Stomach (tissue), 8 donors: ENCODE measurements at regions not wholly inside any gene's neighbourhood (a gene's known extent, or its start where the extent isn't known, plus 50 kb on each side); places are given as distances from the start of the nearest gene placed in this dataset.
"Not testable (repeated sequence)": the region's sequence is repeated elsewhere in the genome, so short reads cannot be mapped to it uniquely, and the experiment has no call there.

Experiments used
- DNase-seq, 2 donors: peaks; one replicate each; pipeline versions ENCODE4 v3.0.0 to v3.0.0-alpha.2; 2013 to 2019
- H3K27ac ChIP-seq, 5 donors: fragments of 200-600 bp in 4 of 5; sonication (generic) in 4 of 5; one replicate each; pipeline ENCODE4 v1.5.1; 2013 to 2019; ENCODE audit warnings: mild to moderate bottlenecking in 1 of 5, moderate library complexity in 1 of 5
- H3K27me3 ChIP-seq, 3 donors: fragments of 200-600 bp; sonication (generic); one replicate each; pipeline ENCODE4 v1.5.1; 2017 to 2019; ENCODE audit warnings: mixed run types in 1 of 3
- H3K36me3 ChIP-seq, 4 donors: fragments of 200-600 bp; sonication (generic); 1 replicate in 3 of 4; 2 replicates in 1 of 4; pipeline ENCODE4 v1.5.1; 2016 to 2019
- H3K4me1 ChIP-seq, 4 donors: fragments of 200-600 bp; sonication (generic); one replicate each; pipeline ENCODE4 v1.5.1; 2016 to 2019
- H3K4me3 ChIP-seq, 4 donors: fragments of 200-600 bp; sonication (generic) in 3 of 4; one replicate each; pipeline ENCODE4 v1.5.1; 2016 to 2019; ENCODE audit warnings: mild to moderate bottlenecking in 1 of 4
- H3K9me3 ChIP-seq, 4 donors: fragments of 200-600 bp; sonication (generic); one replicate each; pipeline ENCODE4 v1.5.1; 2016 to 2019
- CTCF ChIP-seq, 7 experiments: fragments of 450-650 bp in 4 of 7; fragments of 200-600 bp in 3 of 7; sonication (generic) in 3 of 7; IDR thresholded peaks; one replicate each; pipeline ENCODE4 v1.5.1; 2016 to 2019; ENCODE audit warnings: antibody characterized with exemption in 7 of 7, control low read depth in 2 of 7, mild to moderate bottlenecking in 1 of 7
- EP300 ChIP-seq: sonication (generic); formaldehyde crosslinking; IDR thresholded peaks from one replicate; pipeline ENCODE4 v1.6.1; 2017; ENCODE audit warnings: antibody characterized with exemption
- POLR2A ChIP-seq, 4 donors: fragments of 450-650 bp; IDR thresholded peaks; one replicate each; pipeline ENCODE4 v1.6.1; 2016; ENCODE audit warnings: antibody characterized with exemption in 4 of 4, control low read depth in 2 of 4, mild to moderate bottlenecking in 1 of 4, moderate library complexity in 1 of 4
- POLR2AphosphoS5 ChIP-seq, 3 donors: sonication (generic); formaldehyde crosslinking; IDR thresholded peaks; one replicate each; pipeline ENCODE4 v1.6.1; 2016; ENCODE audit warnings: antibody characterized with exemption in 3 of 3
- WGBS, 5 donors: extraction: QIAGEN DNeasy Blood & Tissue Kit in 3 of 5; methylation state at CpG; one replicate each; pipeline versions ENCODE4 v1.1.5 to v1.1.7; 2013 to 2018; 5-methylcytosine and 5-hydroxymethylcytosine counted together
- intact Hi-C: fragments of 100-400 bp; cut with DNase I; formaldehyde crosslinking; loops from one replicate; pipeline ENCODE4 v1.15.1; 2023; ENCODE audit warnings: low total_unique reads
- donor health status: healthy with polysubstance abuse.
- donor health status: Bipolar disorder and iron deficiency.
- donor health status: healthy.

- no peaks in the 10 kb centered on the region for H3K9me3 ChIP-seq
- H3K4me3 ChIP-seq: no peak overlapping the region
- H3K27ac ChIP-seq: no peak overlapping the region
- intact Hi-C loops: no loop called here
- no peak for DNase-seq
- TF ChIP-seq CTCF (IDR thresholded peaks at IDR 0.05): no peak
- TF ChIP-seq POLR2AphosphoS5 (IDR thresholded peaks at IDR 0.05): no peak
- no peak for TF ChIP-seq POLR2A (IDR thresholded peaks at IDR 0.05)
- TF ChIP-seq EP300: no peak
- WGBS, 5 donors: 86 to 94% (median 92%) methylated on average over 1 of the region's 1 CpG
- H3K4me1 ChIP-seq: no peaks in the 10 kb centered on the region
- H3K27me3 ChIP-seq: no peaks in the 10 kb centered on the region
- no peaks in the 10 kb centered on the region for H3K36me3 ChIP-seq
Observed at GRCh38 chr4:149183638-149184037, 632.0 kb downstream of the IQCM start.

GRCh38 chr4:149181459-149181858 lies 634.2 kb downstream of the IQCM start:
- H3K27ac ChIP-seq, H3K4me3 ChIP-seq: not testable (repeated sequence)
- 63 to 92% (median 81%) methylated on average over 2 of the region's 2 CpGs for WGBS, 5 donors

GRCh38 chr4:149176039-149176438 lies 639.6 kb downstream of the IQCM start:
- H3K4me3 ChIP-seq: no peak overlapping the region
- H3K36me3 ChIP-seq: no peaks in the 10 kb centered on the region
- DNase-seq: peak in 1 of 2 donors; percentile 15
- H3K9me3 ChIP-seq: peaks cover 0 to 3% (median 0%) of the 10 kb centered on the region in 4 donors
- TF ChIP-seq POLR2A (IDR thresholded peaks at IDR 0.05): no peak
- no peak for TF ChIP-seq POLR2AphosphoS5 (IDR thresholded peaks at IDR 0.05)
- TF ChIP-seq EP300: no peak
- TF ChIP-seq CTCF (IDR thresholded peaks at IDR 0.05): no peak
- no peaks in the 10 kb centered on the region for H3K27me3 ChIP-seq
- H3K27ac ChIP-seq: no peak overlapping the region
- intact Hi-C loops: no loop called here
- no peaks in the 10 kb centered on the region for H3K4me1 ChIP-seq
- WGBS, 5 donors: 16 to 54% (median 27%) methylated on average over 4 to 5 of the region's 5 CpGs

More at GRCh38 chr4:149181459-149181858, 634.2 kb downstream of the IQCM start:
- DNase-seq, H3K27me3 ChIP-seq, H3K9me3 ChIP-seq, H3K36me3 ChIP-seq, H3K4me1 ChIP-seq, intact Hi-C loops: not testable (repeated sequence)

GRCh38 chr4:149175549-149175948 lies 640.1 kb downstream of the IQCM start:
- DNase-seq: no peak
- WGBS, 5 donors: 75 to 88% (median 78%) methylated on average over 5 of the region's 5 CpGs
- peaks cover 0 to 3% (median 0%) of the 10 kb centered on the region in 4 donors for H3K9me3 ChIP-seq
- TF ChIP-seq EP300: no peak
- TF ChIP-seq CTCF (IDR thresholded peaks at IDR 0.05): no peak
- no peak for TF ChIP-seq POLR2AphosphoS5 (IDR thresholded peaks at IDR 0.05)
- no peak for TF ChIP-seq POLR2A (IDR thresholded peaks at IDR 0.05)
- no peak overlapping the region for H3K4me3 ChIP-seq
- intact Hi-C loops: no loop called here
- no peaks in the 10 kb centered on the region for H3K27me3 ChIP-seq
- H3K36me3 ChIP-seq: no peaks in the 10 kb centered on the region
- no peaks in the 10 kb centered on the region for H3K4me1 ChIP-seq
- no peak overlapping the region for H3K27ac ChIP-seq

GRCh38 chr4:149173241-149174013 lies 642.2 kb downstream of the IQCM start:
- Histone ChIP-seq H3K4me1 (no peaks in the 10 kb centered on the region), H3K4me3 (no peak overlapping the region), H3K9me3 (peaks cover 0 to 3% (median 0%) of the 10 kb centered on the region in 4 donors), H3K36me3 (no peaks in the 10 kb centered on the region), H3K27me3 (no peaks in the 10 kb centered on the region), H3K27ac (no peak overlapping the region)
- 88 to 93% (median 89%) methylated on average over 6 of the region's 6 CpGs for WGBS, 5 donors
- intact Hi-C loops: no loop called here
- TF ChIP-seq POLR2A (IDR thresholded peaks at IDR 0.05): no peak
- no peak for TF ChIP-seq EP300
- TF ChIP-seq CTCF (IDR thresholded peaks at IDR 0.05): no peak
- no peak for TF ChIP-seq POLR2AphosphoS5 (IDR thresholded peaks at IDR 0.05)
- DNase-seq: no peak
